ENCODE measurements at regions not wholly inside any gene's neighbourhood (a gene's known extent, or its start where the extent isn't known, plus 50 kb on each side); places are given as distances from the start of the nearest gene placed in this dataset.

- Mint-ChIP-seq H3K4me3 (no peak overlapping the region), H3K27ac (peak overlapping the region in 1 of 3 experiments; percentile 15; a peak in 1 of 7 replicates), H3K27me3 (ENCODE audit: low read depth) (peaks cover 2% of the 10 kb centered on the region), H3K4me1 (no peaks in the 10 kb centered on the region), H3K9me3 (no peaks in the 10 kb centered on the region), H3K36me3 (ENCODE audit: insufficient read depth in 1 of 3, low read depth in 3 of 3) (no peaks in the 10 kb centered on the region)
- no peak overlapping the region for H2BK120ac ChIP-seq (ENCODE audit: low read depth, low read length, poor library complexity, severe bottlenecking)
- no peaks in the 10 kb centered on the region for H3K9me3 ChIP-seq (ENCODE audit: control insufficient read depth, low read depth, low read length)
- WGBS (ENCODE audit: extremely low coverage, insufficient read length, low lambda C conversion rate) = no CpG with 5 or more reads among the region's 4 CpGs
- no peaks in the 10 kb centered on the region for H3K23me2 ChIP-seq (ENCODE audit: insufficient read length, low read depth, low read length, poor library complexity, severe bottlenecking)
- H3T11ph ChIP-seq (ENCODE audit: low read length) = no peak overlapping the region
- H3K56ac ChIP-seq (ENCODE audit: insufficient read length, low read depth, low read length) = no peak overlapping the region
- no peaks in the 10 kb centered on the region for H3K4me1 ChIP-seq (ENCODE audit: insufficient read depth, low read length)
- H2BK12ac ChIP-seq (ENCODE audit: insufficient read length, low read depth, low read length) = no peak overlapping the region
- no peak overlapping the region for H2BK5ac ChIP-seq (ENCODE audit: insufficient read length, low read length)
- H4K8ac ChIP-seq (replicated peaks; ENCODE audit: insufficient read length, low read depth, low read length) = no peak overlapping the region
- no peak overlapping the region for H2BK15ac ChIP-seq (ENCODE audit: low read depth, low read length)
- H4K5ac ChIP-seq (ENCODE audit: insufficient read length, low read depth, low read length) = no peak overlapping the region
- H3K23ac ChIP-seq (ENCODE audit: insufficient read length, low read depth, low read length) = no peak overlapping the region
- DNase-seq = no peak
- no peaks in the 10 kb centered on the region for H3K27me3 ChIP-seq (ENCODE audit: insufficient read depth, low read length)
- no peak overlapping the region for H2BK20ac ChIP-seq (ENCODE audit: low read depth, low read length, poor library complexity, severe bottlenecking)
- no peak overlapping the region for H3K4me2 ChIP-seq (ENCODE audit: insufficient read depth, insufficient read length, low read length)
- H4K20me1 ChIP-seq (ENCODE audit: control insufficient read depth, insufficient read depth, insufficient read length) = no peaks in the 10 kb centered on the region
- H3K14ac ChIP-seq (ENCODE audit: insufficient read depth, low read length) = no peak overlapping the region
- no peak overlapping the region for H3K4ac ChIP-seq (ENCODE audit: low read depth, low read length)
- no peak overlapping the region for H3K27ac ChIP-seq (ENCODE audit: insufficient read length, low read depth, low read length)
- no peak overlapping the region for H4K91ac ChIP-seq (ENCODE audit: insufficient read length, low read depth, low read length)
- no peaks in the 10 kb centered on the region for H3K79me1 ChIP-seq (ENCODE audit: insufficient read depth, low read depth, low read length, poor library complexity, severe bottlenecking)
- no peaks in the 10 kb centered on the region for H3K79me2 ChIP-seq (ENCODE audit: insufficient read depth, low read length)
- H2AFZ ChIP-seq (ENCODE audit: low read length) = no peak overlapping the region
- no peak overlapping the region for H2AK5ac ChIP-seq (ENCODE audit: insufficient read length, low read length)
- no peak for TF ChIP-seq CTCF (conservative IDR thresholded peaks at IDR 0.05)
- H3K9ac ChIP-seq (ENCODE audit: extremely low read depth, insufficient read length, low read length) = no peak overlapping the region
- no peak overlapping the region for H3K18ac ChIP-seq (ENCODE audit: insufficient read length, low read depth, low read length)
Observed at GRCh38 chr14:62103464-62103863, 341.2 kb downstream of the SNAPC1 start.

Measured in H9 (cell line).